SK-N-SH (cell line): ENCODE measurements at regions not wholly inside any gene's neighbourhood (a gene's known extent, or its start where the extent isn't known, plus 50 kb on each side); places are given as distances from the start of the nearest gene placed in this dataset.

Experiments
- CTCF ChIP-seq: fragments of 200-600 bp; sonication (generic); IDR thresholded peaks from 2 replicates; pipeline ENCODE4 v1.6.1; 2017; ENCODE audit warnings: antibody characterized with exemption, mild to moderate bottlenecking, moderate library complexity
- EP300 ChIP-seq, 2 experiments: IDR thresholded peaks; 2 replicates each; pipeline versions ENCODE4 v1.4.0 to v1.6.1; 2012; ENCODE audit warnings: borderline replicate concordance in 1 of 2, low read depth in 1 of 2, low read length in 1 of 2
- EZH2phosphoT487 ChIP-seq: fragments of 200-600 bp; sonication (generic); IDR thresholded peaks from 2 replicates; pipeline ENCODE4 v1.6.1; 2017; ENCODE audit warnings: low read depth, mixed run types, mild to moderate bottlenecking, antibody characterized with exemption, moderate library complexity, borderline replicate concordance
- JUND ChIP-seq: IDR thresholded peaks from 2 replicates; pipeline ENCODE4 v1.4.0; 2012
- POLR2AphosphoS5 ChIP-seq: IDR thresholded peaks from 2 replicates; pipeline ENCODE4 v1.6.1; 2012; ENCODE audit warnings: low read depth, low read length
- RCOR1 ChIP-seq: fragments of 150-350 bp; IDR thresholded peaks from 2 replicates; pipeline ENCODE4 v1.6.1; 2017; ENCODE audit warnings: antibody characterized with exemption, low read length
- SMC3 ChIP-seq: IDR thresholded peaks from 2 replicates; pipeline ENCODE4 v1.6.1; 2012; ENCODE audit warnings: low read depth, low read length, improper control_type of control experiment
- TAF1 ChIP-seq: IDR thresholded peaks from 2 replicates; pipeline ENCODE4 v1.6.1; 2012; ENCODE audit warnings: low read depth, mild to moderate bottlenecking, low read length, moderate library complexity, borderline replicate concordance
- YY1 ChIP-seq: IDR thresholded peaks from 2 replicates; pipeline ENCODE4 v1.4.0; 2012; ENCODE audit warnings: low read depth, mild to moderate bottlenecking

DNA sequence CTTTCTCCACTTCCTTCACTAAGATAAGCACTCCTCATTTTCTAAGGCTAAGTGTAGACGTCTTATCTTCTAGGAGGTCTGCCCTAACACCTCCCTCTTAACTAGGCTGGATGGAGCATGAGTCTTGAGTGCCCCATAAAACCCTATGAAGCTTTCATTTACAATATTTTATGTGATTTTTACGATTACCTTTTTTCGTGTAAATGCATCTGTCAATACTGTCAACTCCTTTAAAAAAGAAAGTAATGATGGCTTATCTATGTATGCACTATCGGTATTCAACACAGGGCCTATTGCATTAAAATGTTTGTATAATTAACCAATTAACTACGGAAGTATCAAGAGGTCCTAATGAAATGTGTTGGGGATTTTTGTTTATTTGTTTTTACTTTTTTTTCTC lies 156.0 kb upstream of the FAM83B start:
- TF ChIP-seq CTCF: no peak
- TF ChIP-seq SMC3: no peak
- TF ChIP-seq EP300 (IDR thresholded peaks at IDR 0.05; ENCODE audit: borderline replicate concordance in 1 of 2, low read depth in 1 of 2, low read length in 1 of 2): no peak
- no peak for TF ChIP-seq YY1
- TF ChIP-seq TAF1: no peak
- no peak for TF ChIP-seq JUND
- no peak for TF ChIP-seq EZH2phosphoT487
- no peak for TF ChIP-seq RCOR1
- TF ChIP-seq POLR2AphosphoS5: no peak
